Epithelial cell of esophagus (primary cell): ENCODE measurements at regions not wholly inside any gene's neighbourhood (a gene's known extent, or its start where the extent isn't known, plus 50 kb on each side); places are given as distances from the start of the nearest gene placed in this dataset.

Experiments used
- DNase-seq: peaks from one replicate; pipeline ENCODE4 v3.0.0; 2010; ENCODE audit warnings: low read depth
- H3K4me3 ChIP-seq: 2 replicates; pipeline ENCODE4 v1.5.1; 2011; ENCODE audit warnings: mild to moderate bottlenecking, low read length, control low read depth
- CTCF ChIP-seq: IDR thresholded peaks from 2 replicates; pipeline ENCODE4 v1.5.1; 2011; ENCODE audit warnings: low read depth, mild to moderate bottlenecking, low read length, control low read depth, inconsistent platforms; ENCODE audit not compliant: insufficient read depth; ENCODE audit errors: missing control alignments

- TF ChIP-seq CTCF, result no peak
- no peak for DNase-seq
- H3K4me3 ChIP-seq, result no peak overlapping the region
These were observed 316.2 kb upstream of the RGS6 start for GRCh38 chr14:71616013-71616412.

GRCh38 chr14:71618047-71618446 is 314.2 kb upstream of the RGS6 start:
- DNase-seq, result no peak
- TF ChIP-seq CTCF, result no peak
- no peak overlapping the region for H3K4me3 ChIP-seq

- no peak for DNase-seq
- H3K4me3 ChIP-seq, result no peak overlapping the region
- no peak for TF ChIP-seq CTCF
These were observed 313.5 kb upstream of the RGS6 start for GRCh38 chr14:71618716-71619115.

GRCh38 chr14:71619472-71619871 is 312.8 kb upstream of the RGS6 start:
- no peak overlapping the region for H3K4me3 ChIP-seq
- DNase-seq, result no peak
- no peak for TF ChIP-seq CTCF

GRCh38 chr14:71620401-71620800 is 311.8 kb upstream of the RGS6 start:
- no peak for TF ChIP-seq CTCF
- no peak overlapping the region for H3K4me3 ChIP-seq
- DNase-seq, result peak; percentile 59

GRCh38 chr14:71621276-71621675 is 311.0 kb upstream of the RGS6 start:
- peak; percentile 20 for DNase-seq
- no peak overlapping the region for H3K4me3 ChIP-seq
- TF ChIP-seq CTCF, result no peak

- TF ChIP-seq CTCF, result no peak
- DNase-seq, result no peak
- H3K4me3 ChIP-seq, result no peak overlapping the region
These were observed 310.1 kb upstream of the RGS6 start for GRCh38 chr14:71621980-71622605.
